ENCODE measurements at regions not wholly inside any gene's neighbourhood (a gene's known extent, or its start where the extent isn't known, plus 50 kb on each side); places are given as distances from the start of the nearest gene placed in this dataset.

DNA sequence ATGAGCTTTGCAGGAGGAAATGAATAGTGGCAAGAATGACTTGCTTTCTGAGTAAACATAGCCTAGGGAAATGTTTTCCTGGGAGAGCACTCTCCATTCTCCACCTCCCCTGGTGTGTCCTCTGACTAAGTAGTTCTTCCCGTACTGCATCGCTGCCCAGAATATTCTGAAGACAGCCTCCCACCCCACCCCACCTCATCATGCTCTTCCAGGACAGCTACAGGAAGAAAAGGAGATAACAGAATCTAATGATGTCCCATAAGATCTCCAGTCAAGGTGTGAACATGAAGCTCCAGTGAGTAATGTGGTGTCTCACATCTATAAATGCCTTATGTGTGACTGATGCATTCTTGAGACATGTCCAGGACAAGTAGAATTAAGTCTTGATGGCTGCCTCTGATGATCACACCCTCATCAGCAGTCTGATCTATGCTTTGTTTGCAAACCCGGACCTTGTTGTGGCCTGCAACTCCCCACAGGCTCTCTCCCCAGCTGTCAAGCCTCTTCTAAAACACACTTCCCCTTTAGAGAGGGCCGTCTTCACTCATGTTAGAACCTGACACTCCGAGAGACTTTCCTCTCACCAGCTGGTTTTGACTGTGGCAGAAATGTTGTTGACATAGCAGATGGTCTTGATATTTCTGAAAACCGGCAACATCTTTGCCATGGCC, 183.0 kb downstream of the CYYR1 start:
- Histone ChIP-seq H3K27ac (ENCODE audit: low read depth, low read length) (peak overlapping the region; percentile 75), H3K79me2 (ENCODE audit: insufficient read depth, low read length) (no peaks in the 10 kb centered on the region), H3K4me3 (ENCODE audit: insufficient read depth, low read depth, low read length) (peak overlapping the region; percentile 12), H3K9me3 (ENCODE audit: insufficient read depth, low read depth, low read length) (peaks cover 5% of the 10 kb centered on the region), H4K20me1 (ENCODE audit: insufficient read depth, low read length) (no peaks in the 10 kb centered on the region), H3K27me3 (ENCODE audit: insufficient read depth, low read length) (no peaks in the 10 kb centered on the region), H3K4me2 (ENCODE audit: low read length) (peak overlapping the region; percentile 74), H3K9ac (ENCODE audit: low read length) (peak overlapping the region; percentile 36), H3K36me3 (ENCODE audit: insufficient read depth, low read length) (no peaks in the 10 kb centered on the region), H2AFZ (ENCODE audit: low read depth, low read length) (peak overlapping the region; percentile 57), H3K4me1 (ENCODE audit: insufficient read depth, low read length) (peaks cover 20% of the 10 kb centered on the region)
- peaks cover 4% of the 10 kb centered on the region for H3K9me3 Mint-ChIP-seq (ENCODE audit: unreplicated experiment)
- FAIRE-seq = peak; percentile 99
- peaks cover 37% of the 10 kb centered on the region for H3K4me1 Mint-ChIP-seq (ENCODE audit: low read depth, unreplicated experiment)
- TF ChIP-seq EZH2 (IDR thresholded peaks at IDR 0.05; ENCODE audit: insufficient read depth, low read length) = no peak
- TF ChIP-seq, protein P1, sequence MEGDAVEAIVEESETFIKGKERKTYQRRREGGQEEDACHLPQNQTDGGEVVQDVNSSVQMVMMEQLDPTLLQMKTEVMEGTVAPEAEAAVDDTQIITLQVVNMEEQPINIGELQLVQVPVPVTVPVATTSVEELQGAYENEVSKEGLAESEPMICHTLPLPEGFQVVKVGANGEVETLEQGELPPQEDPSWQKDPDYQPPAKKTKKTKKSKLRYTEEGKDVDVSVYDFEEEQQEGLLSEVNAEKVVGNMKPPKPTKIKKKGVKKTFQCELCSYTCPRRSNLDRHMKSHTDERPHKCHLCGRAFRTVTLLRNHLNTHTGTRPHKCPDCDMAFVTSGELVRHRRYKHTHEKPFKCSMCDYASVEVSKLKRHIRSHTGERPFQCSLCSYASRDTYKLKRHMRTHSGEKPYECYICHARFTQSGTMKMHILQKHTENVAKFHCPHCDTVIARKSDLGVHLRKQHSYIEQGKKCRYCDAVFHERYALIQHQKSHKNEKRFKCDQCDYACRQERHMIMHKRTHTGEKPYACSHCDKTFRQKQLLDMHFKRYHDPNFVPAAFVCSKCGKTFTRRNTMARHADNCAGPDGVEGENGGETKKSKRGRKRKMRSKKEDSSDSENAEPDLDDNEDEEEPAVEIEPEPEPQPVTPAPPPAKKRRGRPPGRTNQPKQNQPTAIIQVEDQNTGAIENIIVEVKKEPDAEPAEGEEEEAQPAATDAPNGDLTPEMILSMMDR (IDR thresholded peaks at IDR 0.05; ENCODE audit: insufficient read depth, low read depth, low read length) = no peak
- H3K36me3 Mint-ChIP-seq (ENCODE audit: low read depth, unreplicated experiment) = no peaks in the 10 kb centered on the region
- H3K4me3 Mint-ChIP-seq (ENCODE audit: unreplicated experiment) = no peak overlapping the region
- peak; percentile 66 for DNase-seq (ENCODE audit: low read depth)
- H3K27ac Mint-ChIP-seq (ENCODE audit: unreplicated experiment) = peak overlapping the region; percentile 98
- no peaks in the 10 kb centered on the region for H3K27me3 Mint-ChIP-seq (ENCODE audit: low read depth, unreplicated experiment)

DNA sequence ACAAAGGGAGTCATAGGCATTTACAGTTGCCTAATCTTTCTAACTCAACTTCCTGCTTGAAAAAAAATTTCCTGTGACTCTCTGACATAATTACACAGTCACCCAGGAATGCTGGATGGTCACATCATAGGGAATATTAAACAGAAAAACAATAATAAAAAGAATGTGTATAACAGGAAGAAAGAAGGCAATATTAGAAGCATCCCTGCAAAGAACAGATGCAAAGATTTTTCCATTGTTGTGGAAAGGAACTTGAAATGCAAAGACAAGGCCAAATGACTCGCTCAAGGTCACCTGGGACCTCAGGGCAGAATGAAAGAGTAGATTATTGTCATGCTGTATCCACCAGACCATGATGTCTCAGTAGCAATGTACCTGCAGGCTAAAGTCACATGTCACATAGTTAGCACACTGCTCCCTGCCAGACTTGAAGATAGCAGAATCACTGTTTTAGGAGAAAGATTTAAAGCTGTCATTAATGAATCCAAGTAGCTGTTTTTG, 184.3 kb downstream of the CYYR1 start:
- Histone ChIP-seq H3K27ac (ENCODE audit: low read depth, low read length) (peak overlapping the region; percentile 75), H3K27me3 (ENCODE audit: insufficient read depth, low read length) (no peaks in the 10 kb centered on the region), H2AFZ (ENCODE audit: low read depth, low read length) (no peak overlapping the region), H3K4me3 (ENCODE audit: insufficient read depth, low read depth, low read length) (no peak overlapping the region), H3K4me2 (ENCODE audit: low read length) (peak overlapping the region; percentile 26), H3K4me1 (ENCODE audit: insufficient read depth, low read length) (peaks cover 20% of the 10 kb centered on the region), H3K9me3 (ENCODE audit: insufficient read depth, low read depth, low read length) (peaks cover 5% of the 10 kb centered on the region), H3K79me2 (ENCODE audit: insufficient read depth, low read length) (no peaks in the 10 kb centered on the region), H3K9ac (ENCODE audit: low read length) (no peak overlapping the region), H4K20me1 (ENCODE audit: insufficient read depth, low read length) (no peaks in the 10 kb centered on the region), H3K36me3 (ENCODE audit: insufficient read depth, low read length) (no peaks in the 10 kb centered on the region)
- FAIRE-seq (peak; percentile 80), DNase-seq (ENCODE audit: low read depth) (peak; percentile 33)
- Mint-ChIP-seq H3K36me3 (ENCODE audit: low read depth, unreplicated experiment) (no peaks in the 10 kb centered on the region), H3K27me3 (ENCODE audit: low read depth, unreplicated experiment) (no peaks in the 10 kb centered on the region), H3K4me1 (ENCODE audit: low read depth, unreplicated experiment) (peaks cover 30% of the 10 kb centered on the region), H3K27ac (ENCODE audit: unreplicated experiment) (peak overlapping the region; percentile 64), H3K9me3 (ENCODE audit: unreplicated experiment) (peaks cover 6% of the 10 kb centered on the region), H3K4me3 (ENCODE audit: unreplicated experiment) (no peak overlapping the region)
- TF ChIP-seq, protein P1 (IDR thresholded peaks at IDR 0.05; ENCODE audit: insufficient read depth, low read depth, low read length) = no peak
- no peak for TF ChIP-seq EZH2 (IDR thresholded peaks at IDR 0.05; ENCODE audit: insufficient read depth, low read length)

DNA sequence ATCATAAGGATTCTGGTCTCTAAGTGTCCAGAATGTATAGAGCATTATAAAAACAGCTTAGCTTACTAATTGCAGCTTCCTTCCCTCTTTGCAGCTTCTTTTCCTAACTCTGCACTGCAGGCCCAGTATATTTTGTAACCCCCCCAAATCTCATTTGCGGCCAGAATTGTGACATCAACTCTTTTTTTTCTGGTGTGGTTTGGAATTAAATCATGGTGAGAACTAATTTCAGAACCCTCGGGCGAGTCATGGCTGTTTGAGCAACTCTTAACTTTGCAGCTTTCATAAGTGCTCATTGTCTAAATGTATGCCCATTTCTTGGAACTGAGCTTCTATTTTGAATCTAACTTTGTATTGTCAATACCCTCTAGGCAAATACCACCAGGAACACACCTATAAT, 187.4 kb downstream of the CYYR1 start:
- Histone ChIP-seq H3K79me2 (ENCODE audit: insufficient read depth, low read length) (no peaks in the 10 kb centered on the region), H3K27ac (ENCODE audit: low read depth, low read length) (no peak overlapping the region), H3K9ac (ENCODE audit: low read length) (no peak overlapping the region), H3K4me3 (ENCODE audit: insufficient read depth, low read depth, low read length) (no peak overlapping the region), H2AFZ (ENCODE audit: low read depth, low read length) (no peak overlapping the region), H3K4me2 (ENCODE audit: low read length) (no peak overlapping the region), H3K27me3 (ENCODE audit: insufficient read depth, low read length) (no peaks in the 10 kb centered on the region), H3K36me3 (ENCODE audit: insufficient read depth, low read length) (no peaks in the 10 kb centered on the region), H3K4me1 (ENCODE audit: insufficient read depth, low read length) (peaks cover 19% of the 10 kb centered on the region), H3K9me3 (ENCODE audit: insufficient read depth, low read depth, low read length) (peaks cover 5% of the 10 kb centered on the region), H4K20me1 (ENCODE audit: insufficient read depth, low read length) (no peaks in the 10 kb centered on the region)
- TF ChIP-seq, protein P1 (IDR thresholded peaks at IDR 0.05; ENCODE audit: insufficient read depth, low read depth, low read length) = no peak
- no peak for TF ChIP-seq EZH2 (IDR thresholded peaks at IDR 0.05; ENCODE audit: insufficient read depth, low read length)
- peaks cover 6% of the 10 kb centered on the region for H3K9me3 Mint-ChIP-seq (ENCODE audit: unreplicated experiment)
- H3K4me1 Mint-ChIP-seq (ENCODE audit: low read depth, unreplicated experiment) = peaks cover 25% of the 10 kb centered on the region
- no peak overlapping the region for H3K27ac Mint-ChIP-seq (ENCODE audit: unreplicated experiment)
- no peak for FAIRE-seq
- no peaks in the 10 kb centered on the region for H3K36me3 Mint-ChIP-seq (ENCODE audit: low read depth, unreplicated experiment)
- H3K27me3 Mint-ChIP-seq (ENCODE audit: low read depth, unreplicated experiment) = no peaks in the 10 kb centered on the region
- no peak for DNase-seq (ENCODE audit: low read depth)
- no peak overlapping the region for H3K4me3 Mint-ChIP-seq (ENCODE audit: unreplicated experiment)
